ENCODE measurements at regions not wholly inside any gene's neighbourhood (a gene's known extent, or its start where the extent isn't known, plus 50 kb on each side); places are given as distances from the start of the nearest gene placed in this dataset.

DNA sequence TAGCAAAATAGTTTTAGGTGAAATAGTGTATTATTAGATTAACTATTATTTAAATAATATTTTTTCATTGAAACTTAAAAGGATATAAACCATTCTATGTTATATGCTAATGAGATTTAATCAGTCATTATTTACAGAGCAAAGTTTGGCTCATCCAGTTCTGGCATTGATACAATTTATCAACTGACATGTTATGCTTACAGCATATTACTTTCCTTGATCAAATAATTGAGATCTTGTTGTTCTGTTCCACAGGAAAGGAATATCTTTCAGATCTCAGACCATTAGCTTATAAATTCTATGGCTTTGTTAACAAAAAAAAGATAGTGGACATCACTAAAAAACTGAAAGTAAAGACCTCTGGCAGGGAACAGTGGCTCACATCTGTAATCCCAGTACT lies 403.0 kb downstream of the ZFHX3 start:
- TF ChIP-seq POLR2A (IDR thresholded peaks at IDR 0.05) (no peak), POLR2AphosphoS5 (IDR thresholded peaks at IDR 0.05) (no peak), EP300 (IDR thresholded peaks at IDR 0.05) (no peak)
- TF ChIP-seq, protein P1, sequence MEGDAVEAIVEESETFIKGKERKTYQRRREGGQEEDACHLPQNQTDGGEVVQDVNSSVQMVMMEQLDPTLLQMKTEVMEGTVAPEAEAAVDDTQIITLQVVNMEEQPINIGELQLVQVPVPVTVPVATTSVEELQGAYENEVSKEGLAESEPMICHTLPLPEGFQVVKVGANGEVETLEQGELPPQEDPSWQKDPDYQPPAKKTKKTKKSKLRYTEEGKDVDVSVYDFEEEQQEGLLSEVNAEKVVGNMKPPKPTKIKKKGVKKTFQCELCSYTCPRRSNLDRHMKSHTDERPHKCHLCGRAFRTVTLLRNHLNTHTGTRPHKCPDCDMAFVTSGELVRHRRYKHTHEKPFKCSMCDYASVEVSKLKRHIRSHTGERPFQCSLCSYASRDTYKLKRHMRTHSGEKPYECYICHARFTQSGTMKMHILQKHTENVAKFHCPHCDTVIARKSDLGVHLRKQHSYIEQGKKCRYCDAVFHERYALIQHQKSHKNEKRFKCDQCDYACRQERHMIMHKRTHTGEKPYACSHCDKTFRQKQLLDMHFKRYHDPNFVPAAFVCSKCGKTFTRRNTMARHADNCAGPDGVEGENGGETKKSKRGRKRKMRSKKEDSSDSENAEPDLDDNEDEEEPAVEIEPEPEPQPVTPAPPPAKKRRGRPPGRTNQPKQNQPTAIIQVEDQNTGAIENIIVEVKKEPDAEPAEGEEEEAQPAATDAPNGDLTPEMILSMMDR (IDR thresholded peaks at IDR 0.05) = no peak

Data from upper lobe of left lung (tissue), 4 donors.